Epithelial cell of esophagus (primary cell): ENCODE measurements at regions not wholly inside any gene's neighbourhood (a gene's known extent, or its start where the extent isn't known, plus 50 kb on each side); places are given as distances from the start of the nearest gene placed in this dataset.

Experiments used
- DNase-seq: peaks from one replicate; pipeline ENCODE4 v3.0.0; 2010; ENCODE audit warnings: low read depth
- H3K4me3 ChIP-seq: 2 replicates; pipeline ENCODE4 v1.5.1; 2011; ENCODE audit warnings: mild to moderate bottlenecking, low read length, control low read depth
- TF ChIP-seq, protein P1 (sequence below): IDR thresholded peaks from 2 replicates; pipeline ENCODE4 v1.5.1; 2011; ENCODE audit warnings: low read depth, mild to moderate bottlenecking, low read length, control low read depth, inconsistent platforms; ENCODE audit not compliant: insufficient read depth; ENCODE audit errors: missing control alignments

DNA sequence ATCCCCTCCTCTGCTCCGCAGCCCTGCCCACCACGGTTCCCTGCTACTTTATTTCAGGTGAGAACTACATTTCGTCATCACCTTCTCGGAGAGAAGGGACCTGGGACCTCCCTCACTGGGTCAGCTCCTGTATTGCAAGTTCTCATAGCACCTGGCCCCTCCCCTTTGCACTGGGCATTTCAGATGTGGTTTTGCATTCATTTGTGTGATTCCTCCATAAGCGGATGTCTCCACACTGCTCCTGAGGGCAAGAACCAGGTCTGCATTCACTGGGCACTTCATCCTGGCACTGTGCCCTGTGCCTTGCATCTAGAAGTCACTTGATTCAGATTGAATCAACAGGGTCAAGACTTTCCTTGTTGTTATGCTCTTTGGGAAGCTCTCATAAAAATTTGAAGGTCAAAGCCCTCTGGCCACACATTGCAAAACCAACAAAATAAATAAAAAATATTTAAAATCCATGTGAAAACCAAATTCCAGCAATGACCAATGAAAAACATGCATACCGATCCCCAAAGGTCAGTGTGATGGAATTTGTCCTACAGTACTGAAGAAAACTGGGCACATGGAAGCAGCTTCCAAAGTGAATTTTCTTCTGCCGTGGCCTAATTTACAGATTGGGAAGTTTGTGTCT, 89.1 kb upstream of the F13A1 start:
- no peak for DNase-seq
- H3K4me3 ChIP-seq, result no peak overlapping the region
- TF ChIP-seq, protein P1, sequence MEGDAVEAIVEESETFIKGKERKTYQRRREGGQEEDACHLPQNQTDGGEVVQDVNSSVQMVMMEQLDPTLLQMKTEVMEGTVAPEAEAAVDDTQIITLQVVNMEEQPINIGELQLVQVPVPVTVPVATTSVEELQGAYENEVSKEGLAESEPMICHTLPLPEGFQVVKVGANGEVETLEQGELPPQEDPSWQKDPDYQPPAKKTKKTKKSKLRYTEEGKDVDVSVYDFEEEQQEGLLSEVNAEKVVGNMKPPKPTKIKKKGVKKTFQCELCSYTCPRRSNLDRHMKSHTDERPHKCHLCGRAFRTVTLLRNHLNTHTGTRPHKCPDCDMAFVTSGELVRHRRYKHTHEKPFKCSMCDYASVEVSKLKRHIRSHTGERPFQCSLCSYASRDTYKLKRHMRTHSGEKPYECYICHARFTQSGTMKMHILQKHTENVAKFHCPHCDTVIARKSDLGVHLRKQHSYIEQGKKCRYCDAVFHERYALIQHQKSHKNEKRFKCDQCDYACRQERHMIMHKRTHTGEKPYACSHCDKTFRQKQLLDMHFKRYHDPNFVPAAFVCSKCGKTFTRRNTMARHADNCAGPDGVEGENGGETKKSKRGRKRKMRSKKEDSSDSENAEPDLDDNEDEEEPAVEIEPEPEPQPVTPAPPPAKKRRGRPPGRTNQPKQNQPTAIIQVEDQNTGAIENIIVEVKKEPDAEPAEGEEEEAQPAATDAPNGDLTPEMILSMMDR, result no peak

DNA sequence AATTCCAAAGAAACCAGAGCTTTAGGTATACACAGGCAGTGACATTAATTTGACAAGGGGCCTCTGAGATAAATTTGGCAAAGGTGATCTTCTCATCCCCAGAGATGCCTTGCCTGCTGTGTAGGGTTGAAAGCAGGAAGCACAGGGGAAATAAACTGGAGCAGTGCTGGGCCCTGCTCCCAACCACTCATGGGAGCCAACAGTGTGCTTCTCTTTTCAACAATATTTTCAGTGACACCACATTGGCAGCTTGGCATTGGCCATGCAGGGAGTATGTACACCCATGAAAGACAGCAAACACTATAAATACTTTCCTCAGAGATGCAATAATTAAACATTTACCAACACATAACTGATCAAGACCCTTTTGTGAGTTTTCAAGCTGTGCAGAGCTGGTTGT, 90.7 kb upstream of the F13A1 start:
- no peak overlapping the region for H3K4me3 ChIP-seq

DNA sequence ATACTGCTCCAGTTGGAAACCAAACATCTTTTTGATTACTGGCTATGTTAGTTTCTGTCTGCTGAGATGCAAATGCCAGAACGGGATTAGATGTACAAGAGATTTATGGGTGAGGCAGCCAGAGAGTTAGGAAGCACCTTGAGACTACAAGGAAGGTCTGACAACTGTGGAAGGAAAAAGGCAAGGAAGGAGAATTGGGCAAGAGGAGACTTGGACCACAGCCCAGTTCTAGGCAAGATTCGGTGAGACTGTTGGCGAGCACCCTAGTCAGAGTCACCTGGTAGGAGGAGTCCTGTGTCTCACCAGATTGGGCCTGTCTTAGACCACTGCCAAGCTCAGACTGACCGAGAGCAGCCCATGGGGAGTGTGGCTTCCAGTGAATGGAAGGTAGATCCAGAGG, 91.8 kb upstream of the F13A1 start:
- peak; percentile 77 for DNase-seq
- TF ChIP-seq, protein P1, result no peak
- no peak overlapping the region for H3K4me3 ChIP-seq

More for the DNA sequence above, 90.7 kb upstream of the F13A1 start:
- DNase-seq, result no peak
- TF ChIP-seq, protein P1, result no peak

DNA sequence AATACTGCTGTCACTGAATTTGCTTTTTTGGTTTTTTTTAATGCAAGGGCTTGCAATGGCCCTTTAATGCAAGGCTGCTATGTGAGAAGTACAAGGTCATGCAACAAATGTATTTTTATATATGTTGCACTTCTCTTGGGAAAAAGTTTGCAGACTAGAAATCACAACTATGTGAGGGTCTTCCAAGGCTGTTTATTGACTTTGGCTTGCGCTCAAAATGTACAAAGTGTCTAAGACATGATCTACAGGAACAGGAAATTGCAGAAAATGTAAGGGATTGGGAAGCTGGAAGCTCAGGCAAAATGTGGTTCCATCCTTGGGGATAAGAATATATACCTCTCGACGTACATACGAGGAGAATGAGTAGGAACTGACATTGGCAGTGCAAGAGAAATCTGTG, 92.2 kb upstream of the F13A1 start:
- TF ChIP-seq, protein P1, result no peak
- no peak for DNase-seq
- H3K4me3 ChIP-seq, result no peak overlapping the region

DNA sequence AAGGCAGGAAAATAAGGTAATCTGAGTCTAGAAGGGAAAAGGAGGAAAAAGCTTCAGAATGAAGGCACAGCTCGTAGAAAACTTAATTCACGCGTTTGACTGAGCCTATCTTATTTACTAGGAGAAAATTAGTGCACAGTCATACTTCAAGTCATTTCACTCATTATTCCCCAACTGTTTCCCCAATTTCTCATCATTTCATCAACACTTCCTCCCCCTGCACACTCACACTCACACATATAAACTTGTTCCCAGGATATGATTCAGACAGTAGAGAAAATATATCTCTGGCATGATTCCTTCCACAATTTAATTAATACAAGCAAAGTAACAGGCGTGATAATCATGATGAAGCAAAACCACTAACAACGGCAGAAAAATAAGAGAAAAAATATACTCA, 94.5 kb upstream of the F13A1 start:
- TF ChIP-seq, protein P1, result no peak
- peak; percentile 79 for DNase-seq
- no peak overlapping the region for H3K4me3 ChIP-seq

DNA sequence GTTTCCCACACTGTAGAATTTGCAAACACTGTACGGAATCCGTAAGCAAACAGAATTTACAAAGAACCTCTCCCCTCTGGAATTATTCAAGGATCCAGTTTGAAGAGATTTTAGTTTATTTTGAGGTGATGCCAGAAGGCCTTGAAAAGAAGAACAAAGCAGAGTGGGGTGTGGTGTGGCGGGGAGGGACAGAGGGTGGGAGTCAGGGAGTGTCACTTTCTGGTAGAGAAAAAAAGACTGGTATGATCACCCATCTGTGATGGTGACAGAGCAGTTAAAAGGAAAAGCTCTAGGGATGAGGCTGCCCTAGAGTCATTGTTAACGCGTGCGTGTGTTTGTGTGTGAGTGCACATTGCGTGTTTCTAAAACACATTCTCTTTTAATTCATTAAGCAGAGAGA, 97.0 kb upstream of the F13A1 start:
- DNase-seq, result no peak
- TF ChIP-seq, protein P1, result no peak
- H3K4me3 ChIP-seq, result no peak overlapping the region

DNA sequence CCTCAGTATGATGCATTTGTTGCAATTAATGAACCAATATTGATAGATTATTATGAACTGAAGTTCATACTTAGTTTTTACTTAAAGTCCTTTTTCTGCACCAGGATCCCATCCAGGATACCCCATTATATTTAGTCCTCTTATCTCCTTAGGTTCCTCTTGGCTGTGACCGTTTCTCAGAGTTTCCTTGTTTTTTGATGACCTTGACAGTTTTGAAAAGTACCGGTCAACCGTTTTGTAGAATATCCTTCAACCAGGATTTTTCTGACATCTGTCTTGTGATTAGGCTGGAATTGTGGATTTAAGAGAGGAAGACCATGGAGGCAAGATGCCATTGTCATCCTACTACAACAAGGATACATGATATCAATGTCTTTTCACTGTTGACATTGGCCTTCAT, 98.0 kb upstream of the F13A1 start:
- TF ChIP-seq, protein P1, result no peak
- DNase-seq, result no peak
- no peak overlapping the region for H3K4me3 ChIP-seq
